Gastroesophageal sphincter (tissue), 4 donors: ENCODE measurements at regions not wholly inside any gene's neighbourhood (a gene's known extent, or its start where the extent isn't known, plus 50 kb on each side); places are given as distances from the start of the nearest gene placed in this dataset.

Source experiments
- ATAC-seq: fragments of 150-250 bp; one replicate; pipeline ENCODE4 v1.9.1; 2016; ENCODE audit warnings: mild to moderate bottlenecking, moderate library complexity
- H3K27ac ChIP-seq, 4 donors: fragments of 200-600 bp; sonication (generic) in 3 of 4; 1 replicate in 3 of 4; 2 replicates in 1 of 4; pipeline ENCODE4 v1.5.1; 2016 to 2019
- H3K27me3 ChIP-seq: fragments of 200-600 bp; sonication (generic); one replicate; pipeline ENCODE4 v1.5.1; 2019
- H3K36me3 ChIP-seq, 2 donors: fragments of 200-600 bp; sonication (generic); one replicate each; pipeline ENCODE4 v1.5.1; 2019; ENCODE audit warnings: control low read depth in 1 of 2
- H3K4me1 ChIP-seq, 3 donors: fragments of 200-600 bp; sonication (generic); 1 replicate in 2 of 3; 2 replicates in 1 of 3; pipeline ENCODE4 v1.5.1; 2016 to 2019; ENCODE audit warnings: control low read depth in 2 of 3
- H3K4me3 ChIP-seq, 2 donors: fragments of 200-600 bp; sonication (generic); one replicate each; pipeline ENCODE4 v1.5.1; 2019; ENCODE audit warnings: mild to moderate bottlenecking in 1 of 2, moderate library complexity in 1 of 2
- H3K9me3 ChIP-seq, 3 donors: fragments of 200-600 bp; sonication (generic); one replicate each; pipeline ENCODE4 v1.5.1; 2017 to 2019; ENCODE audit warnings: control low read depth in 2 of 3
- EP300 ChIP-seq: sonication (generic); formaldehyde crosslinking; IDR thresholded peaks from one replicate; pipeline ENCODE4 v1.6.1; 2017; ENCODE audit warnings: antibody characterized with exemption, mild to moderate bottlenecking
- POLR2A ChIP-seq, 2 donors: fragments of 450-650 bp; IDR thresholded peaks; one replicate each; pipeline ENCODE4 v1.6.1; 2017; ENCODE audit warnings: antibody characterized with exemption in 2 of 2, mild to moderate bottlenecking in 2 of 2, moderate library complexity in 1 of 2
- POLR2AphosphoS5 ChIP-seq: sonication (generic); formaldehyde crosslinking; IDR thresholded peaks from one replicate; pipeline ENCODE4 v1.6.1; 2017; ENCODE audit warnings: antibody characterized with exemption
- WGBS, 2 donors: methylation state at CpG; one replicate each; pipeline ENCODE4 v1.1.5; 2018; ENCODE audit warnings: low coverage in 1 of 2; 5-methylcytosine and 5-hydroxymethylcytosine counted together
- TF ChIP-seq, protein P1 (sequence below), 4 experiments: fragments of 200-600 bp in 2 of 4; fragments of 450-650 bp in 2 of 4; sonication (generic) in 1 of 4; IDR thresholded peaks; one replicate each; pipeline ENCODE4 v1.5.1; 2017 to 2019; ENCODE audit warnings: antibody characterized with exemption in 4 of 4, mild to moderate bottlenecking in 2 of 4, moderate library complexity in 2 of 4

GRCh38 chr22:49100316-49100715 lies 727.4 kb downstream of the BRD1 start:
- Histone ChIP-seq H3K36me3 (no peaks in the 10 kb centered on the region), H3K9me3 (no peaks in the 10 kb centered on the region), H3K4me1 (no peaks in the 10 kb centered on the region), H3K27ac (no peak overlapping the region), H3K27me3 (peaks cover 79% of the 10 kb centered on the region), H3K4me3 (no peak overlapping the region)
- no CpG with 5 or more reads among the region's 9 CpGs for WGBS, 2 donors
- ATAC-seq = no peak
- TF ChIP-seq POLR2A (IDR thresholded peaks at IDR 0.05) (no peak), EP300 (no peak), POLR2AphosphoS5 (no peak)
- TF ChIP-seq, protein P1, sequence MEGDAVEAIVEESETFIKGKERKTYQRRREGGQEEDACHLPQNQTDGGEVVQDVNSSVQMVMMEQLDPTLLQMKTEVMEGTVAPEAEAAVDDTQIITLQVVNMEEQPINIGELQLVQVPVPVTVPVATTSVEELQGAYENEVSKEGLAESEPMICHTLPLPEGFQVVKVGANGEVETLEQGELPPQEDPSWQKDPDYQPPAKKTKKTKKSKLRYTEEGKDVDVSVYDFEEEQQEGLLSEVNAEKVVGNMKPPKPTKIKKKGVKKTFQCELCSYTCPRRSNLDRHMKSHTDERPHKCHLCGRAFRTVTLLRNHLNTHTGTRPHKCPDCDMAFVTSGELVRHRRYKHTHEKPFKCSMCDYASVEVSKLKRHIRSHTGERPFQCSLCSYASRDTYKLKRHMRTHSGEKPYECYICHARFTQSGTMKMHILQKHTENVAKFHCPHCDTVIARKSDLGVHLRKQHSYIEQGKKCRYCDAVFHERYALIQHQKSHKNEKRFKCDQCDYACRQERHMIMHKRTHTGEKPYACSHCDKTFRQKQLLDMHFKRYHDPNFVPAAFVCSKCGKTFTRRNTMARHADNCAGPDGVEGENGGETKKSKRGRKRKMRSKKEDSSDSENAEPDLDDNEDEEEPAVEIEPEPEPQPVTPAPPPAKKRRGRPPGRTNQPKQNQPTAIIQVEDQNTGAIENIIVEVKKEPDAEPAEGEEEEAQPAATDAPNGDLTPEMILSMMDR (IDR thresholded peaks at IDR 0.05) = no peak

GRCh38 chr22:49099496-49100124 lies 728.1 kb downstream of the BRD1 start:
- ATAC-seq = no peak
- H3K27ac ChIP-seq = no peak overlapping the region
- peaks cover 80% of the 10 kb centered on the region for H3K27me3 ChIP-seq
- H3K4me3 ChIP-seq = no peak overlapping the region
- H3K36me3 ChIP-seq = no peaks in the 10 kb centered on the region
- no peaks in the 10 kb centered on the region for H3K9me3 ChIP-seq
- TF ChIP-seq POLR2A (IDR thresholded peaks at IDR 0.05) (no peak), POLR2AphosphoS5 (peak; percentile 12), EP300 (no peak)
- TF ChIP-seq, protein P1 (IDR thresholded peaks at IDR 0.05) = no peak
- WGBS, 2 donors = 53 to 58% methylated on average over 11 to 14 of the region's 15 CpGs
- H3K4me1 ChIP-seq = no peaks in the 10 kb centered on the region

DNA sequence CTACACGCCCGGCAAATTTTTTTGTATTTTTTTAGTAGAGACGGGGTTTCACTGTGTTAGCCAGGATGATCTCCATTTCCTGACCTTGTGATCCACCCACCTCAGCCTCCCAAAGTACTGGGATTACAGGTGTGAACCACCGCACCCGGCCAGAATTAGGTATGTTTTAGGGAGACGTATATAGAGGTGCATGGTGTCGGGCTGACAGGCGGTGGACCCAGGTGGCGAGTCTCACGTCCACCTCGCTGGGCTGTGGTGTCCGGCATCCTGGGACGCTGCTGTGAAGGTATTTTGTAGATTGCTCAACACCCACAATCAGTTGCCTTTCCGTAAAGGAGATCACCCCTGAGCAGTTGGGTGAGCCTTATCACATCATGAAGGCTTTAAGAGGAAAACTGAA lies 728.6 kb downstream of the BRD1 start:
- Histone ChIP-seq H3K36me3 (no peaks in the 10 kb centered on the region), H3K9me3 (no peaks in the 10 kb centered on the region), H3K4me3 (no peak overlapping the region), H3K4me1 (no peaks in the 10 kb centered on the region), H3K27ac (no peak overlapping the region), H3K27me3 (peaks cover 79% of the 10 kb centered on the region)
- no peak for TF ChIP-seq POLR2A (IDR thresholded peaks at IDR 0.05)
- TF ChIP-seq POLR2AphosphoS5 = no peak
- TF ChIP-seq EP300 = no peak
- TF ChIP-seq, protein P1 (IDR thresholded peaks at IDR 0.05) = no peak
- WGBS, 2 donors = 85 to 100% methylated on average over 1 to 8 of the region's 14 CpGs
- ATAC-seq = no peak

- H3K4me3 ChIP-seq = no peak overlapping the region
- no peaks in the 10 kb centered on the region for H3K4me1 ChIP-seq
- H3K36me3 ChIP-seq = no peaks in the 10 kb centered on the region
- peaks cover 78% of the 10 kb centered on the region for H3K27me3 ChIP-seq
- TF ChIP-seq, protein P1 (IDR thresholded peaks at IDR 0.05) = no peak
- TF ChIP-seq POLR2AphosphoS5 = no peak
- no peak for ATAC-seq
- WGBS, 2 donors = 31% methylated on average over 2 of the region's 10 CpGs; no CpG with 5 or more reads in 1 of the 2 donors
- H3K27ac ChIP-seq = no peak overlapping the region
- no peaks in the 10 kb centered on the region for H3K9me3 ChIP-seq
Measured at GRCh38 chr22:49097966-49098365, 729.7 kb downstream of the BRD1 start.

DNA sequence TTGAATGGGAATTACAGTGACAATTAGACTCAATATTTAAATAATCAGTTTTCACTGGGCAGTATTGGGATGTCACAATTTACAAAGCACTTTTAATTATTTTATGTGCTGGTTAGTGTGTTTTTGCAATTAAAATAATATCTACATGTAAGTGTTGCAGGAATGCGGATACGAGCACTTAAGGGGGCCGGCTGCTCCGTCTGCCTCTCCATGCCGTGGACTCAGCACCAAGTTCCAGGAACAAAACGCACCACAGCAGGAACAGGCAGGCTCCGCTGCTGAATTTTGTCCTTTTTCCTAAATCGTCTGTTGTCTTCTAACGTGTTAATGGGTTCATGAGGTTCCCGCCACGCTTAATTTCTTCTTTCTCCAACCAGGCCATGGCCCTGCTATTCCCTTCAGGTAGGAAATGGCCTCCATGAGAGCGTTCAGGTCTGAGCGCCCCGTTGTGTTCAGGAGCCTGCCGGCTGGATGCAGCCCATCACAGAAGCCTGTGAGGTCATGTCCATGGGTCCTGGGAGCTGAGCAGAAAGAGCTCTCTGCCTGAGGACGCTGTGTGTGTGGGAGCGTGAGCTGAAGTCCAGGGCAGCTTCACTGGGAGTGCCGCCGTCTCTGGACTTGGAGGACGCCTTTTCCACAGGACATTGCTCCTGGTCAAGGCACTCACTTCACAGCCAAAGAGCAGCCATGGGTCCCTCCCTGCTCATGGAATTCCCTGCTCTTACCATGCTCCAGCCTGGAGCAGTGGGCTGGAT lies 730.3 kb downstream of the BRD1 start:
- Histone ChIP-seq H3K36me3 (no peaks in the 10 kb centered on the region), H3K4me1 (no peaks in the 10 kb centered on the region), H3K27me3 (peaks cover 76% of the 10 kb centered on the region), H3K27ac (no peak overlapping the region), H3K9me3 (no peaks in the 10 kb centered on the region), H3K4me3 (no peak overlapping the region)
- WGBS, 2 donors = 86 to 89% methylated on average over 9 to 10 of the region's 20 CpGs
- no peak for ATAC-seq
- TF ChIP-seq POLR2AphosphoS5 = no peak
